DMS79 (cell line): ENCODE measurements at regions not wholly inside any gene's neighbourhood (a gene's known extent, or its start where the extent isn't known, plus 50 kb on each side); places are given as distances from the start of the nearest gene placed in this dataset.
"Not testable (repeated sequence)": the region's sequence is repeated elsewhere in the genome, so short reads cannot be mapped to it uniquely, and the experiment has no call there.

Experiments used
- DNase-seq: peaks from one replicate; lab custom pipeline; 2025; lab: John Stamatoyannopoulos, UW

DNA sequence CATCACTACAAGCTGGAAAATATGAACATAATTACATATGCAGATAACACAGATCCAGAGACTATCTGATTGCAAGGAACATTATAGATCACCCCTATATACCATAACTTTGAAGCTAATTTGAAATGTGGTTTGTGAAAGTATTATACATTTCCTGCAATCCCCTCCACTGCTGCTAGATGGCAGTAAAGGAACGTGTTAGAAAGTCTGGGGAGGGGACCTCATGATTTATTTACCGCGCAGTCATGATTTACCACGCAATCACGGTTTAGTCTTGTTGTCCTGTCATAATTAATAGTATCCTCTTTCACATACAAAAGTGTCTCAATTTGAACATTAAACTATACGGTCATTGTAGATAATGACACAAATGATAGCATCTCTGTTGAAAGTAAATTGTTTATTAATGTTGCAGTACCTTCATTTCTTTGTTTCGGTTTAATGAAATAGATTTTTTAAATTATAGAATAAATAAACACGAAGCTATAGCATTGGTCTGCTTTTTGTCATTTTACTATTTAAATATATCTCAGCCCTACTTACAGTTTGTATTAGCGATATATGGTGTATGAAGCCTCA, 145.3 kb upstream of the PRSS1 start:
- DNase-seq = peak; percentile 3

DNA sequence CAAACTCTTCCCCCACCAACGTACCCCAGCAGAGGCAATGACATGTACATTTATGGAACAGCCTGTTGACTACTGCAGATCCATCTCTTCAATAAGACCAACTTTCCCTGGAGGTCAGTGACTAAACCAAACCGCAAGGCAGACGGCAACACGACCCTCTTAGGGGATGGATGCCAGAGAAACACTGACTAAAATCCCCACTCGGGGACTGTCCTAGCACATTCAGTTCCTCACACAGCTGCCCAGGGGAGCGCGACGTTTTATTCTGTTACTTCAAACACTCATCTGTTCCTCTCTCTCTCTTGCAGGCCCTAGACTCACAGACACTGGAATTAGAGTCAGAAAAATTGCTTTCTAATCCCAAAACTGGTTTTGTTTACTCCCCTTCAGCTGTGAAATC, 146.5 kb upstream of the PRSS1 start:
- no peak for DNase-seq

DNA sequence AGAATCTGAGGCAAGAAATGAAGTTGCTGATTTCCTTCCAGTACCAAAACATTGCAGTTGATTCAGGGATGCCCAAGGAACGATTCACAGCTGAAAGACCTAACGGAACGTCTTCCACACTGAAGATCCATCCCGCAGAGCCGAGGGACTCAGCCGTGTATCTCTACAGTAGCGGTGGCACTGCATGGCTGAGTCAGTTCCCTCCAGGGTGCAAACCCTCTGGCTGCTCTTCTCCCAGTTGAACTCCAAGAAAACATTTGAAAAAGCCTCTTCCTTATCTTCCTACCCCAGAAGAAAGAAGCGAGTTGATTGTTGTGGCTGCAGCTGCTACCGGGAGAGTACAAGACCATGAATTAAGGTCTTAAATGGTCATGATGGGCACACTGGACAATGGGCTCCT, 147.1 kb upstream of the PRSS1 start:
- no peak for DNase-seq

DNA sequence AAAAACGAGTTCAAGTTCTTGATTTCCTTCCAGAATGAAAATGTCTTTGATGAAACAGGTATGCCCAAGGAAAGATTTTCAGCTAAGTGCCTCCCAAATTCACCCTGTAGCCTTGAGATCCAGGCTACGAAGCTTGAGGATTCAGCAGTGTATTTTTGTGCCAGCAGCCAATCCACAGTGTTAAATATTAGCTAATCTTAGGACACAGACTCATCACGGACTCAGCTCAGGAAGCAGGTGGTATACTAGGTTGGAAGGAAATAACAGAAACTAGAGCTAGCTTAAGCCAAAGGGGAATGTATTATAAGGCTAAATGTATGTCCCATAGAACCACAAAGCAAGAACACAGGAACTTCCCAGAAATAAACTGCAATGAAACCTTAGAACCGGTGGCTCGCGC, 151.0 kb upstream of the PRSS1 start:
- DNase-seq = no peak

DNA sequence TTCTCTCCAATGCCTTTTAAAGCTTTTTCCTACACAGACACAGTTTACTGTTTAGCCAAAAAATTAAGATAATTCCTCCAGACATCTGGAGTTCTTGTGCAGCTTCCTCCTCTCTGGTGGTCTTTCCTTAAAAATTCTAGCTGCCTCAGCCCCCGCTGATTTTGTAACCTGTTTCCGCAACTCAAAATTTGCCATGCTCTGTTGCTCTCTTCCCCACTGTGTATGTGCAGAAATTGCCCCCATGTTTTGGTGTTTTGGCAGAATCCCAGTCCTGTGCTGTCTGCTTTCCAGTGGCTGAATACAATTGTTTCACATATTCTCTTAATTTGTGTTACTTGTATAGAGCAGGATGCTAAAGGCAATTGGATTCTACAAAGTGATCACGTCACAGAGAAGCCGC, 151.7 kb upstream of the PRSS1 start:
- no peak for DNase-seq

DNA sequence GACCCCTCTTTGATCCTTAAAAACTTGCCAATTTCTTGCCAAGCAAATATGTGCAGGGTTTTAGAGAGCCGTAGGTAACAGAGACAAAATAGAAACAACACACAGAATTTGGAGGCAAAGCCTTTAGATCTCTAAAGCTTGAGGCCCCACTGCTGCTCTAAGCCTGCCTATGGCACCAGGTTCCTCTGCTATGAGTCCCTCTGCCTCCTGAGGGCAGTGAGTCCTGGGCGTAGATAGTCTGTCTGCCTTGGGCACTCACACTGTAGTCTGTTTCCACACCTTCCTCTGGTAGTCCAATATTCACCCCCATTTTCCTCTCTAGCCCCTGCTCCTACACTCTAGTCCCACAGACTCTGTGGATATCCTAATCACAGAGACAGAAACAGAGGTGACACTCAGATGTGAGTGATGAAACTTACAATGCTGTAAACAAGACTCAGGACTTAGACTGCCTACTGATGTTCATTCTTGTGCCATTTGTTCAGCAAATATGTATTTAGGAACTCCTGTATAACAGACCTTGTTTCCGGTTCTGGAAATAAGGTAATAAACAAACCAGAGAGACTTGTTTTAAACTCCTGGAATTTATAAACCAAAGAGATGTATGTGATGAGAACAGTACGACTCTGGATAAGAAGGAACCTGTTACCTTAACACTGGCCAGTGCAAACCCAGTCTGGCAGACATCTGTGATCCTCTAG, 153.3 kb upstream of the PRSS1 start:
- DNase-seq = no peak

DNA sequence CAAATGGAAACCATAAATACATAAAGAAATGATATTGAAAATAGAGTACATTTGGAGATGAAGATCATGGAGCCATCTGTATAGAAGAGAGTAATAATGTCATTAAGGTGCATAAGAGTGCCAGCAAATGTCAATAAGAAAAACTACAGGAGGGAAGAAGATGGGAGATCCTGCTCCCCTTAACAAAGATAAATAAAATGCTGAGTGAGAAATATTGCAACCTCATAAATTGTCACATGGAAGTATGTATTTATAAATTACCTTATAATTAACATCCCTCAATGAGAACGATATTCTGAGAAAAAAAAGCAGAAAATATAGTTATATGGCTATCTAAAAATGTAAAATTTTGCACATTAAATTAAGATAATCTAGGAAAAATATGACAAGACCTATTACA, 155.2 kb upstream of the PRSS1 start:
- DNase-seq = no peak

DNA sequence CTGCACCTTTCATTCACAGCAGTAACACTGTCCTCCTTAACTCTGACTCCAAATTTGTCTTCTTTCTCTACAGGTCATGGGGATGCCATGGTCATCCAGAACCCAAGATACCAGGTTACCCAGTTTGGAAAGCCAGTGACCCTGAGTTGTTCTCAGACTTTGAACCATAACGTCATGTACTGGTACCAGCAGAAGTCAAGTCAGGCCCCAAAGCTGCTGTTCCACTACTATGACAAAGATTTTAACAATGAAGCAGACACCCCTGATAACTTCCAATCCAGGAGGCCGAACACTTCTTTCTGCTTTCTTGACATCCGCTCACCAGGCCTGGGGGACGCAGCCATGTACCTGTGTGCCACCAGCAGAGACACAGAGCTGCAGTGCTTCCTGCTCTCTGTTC, 156.2 kb upstream of the PRSS1 start:
- no peak for DNase-seq

DNA sequence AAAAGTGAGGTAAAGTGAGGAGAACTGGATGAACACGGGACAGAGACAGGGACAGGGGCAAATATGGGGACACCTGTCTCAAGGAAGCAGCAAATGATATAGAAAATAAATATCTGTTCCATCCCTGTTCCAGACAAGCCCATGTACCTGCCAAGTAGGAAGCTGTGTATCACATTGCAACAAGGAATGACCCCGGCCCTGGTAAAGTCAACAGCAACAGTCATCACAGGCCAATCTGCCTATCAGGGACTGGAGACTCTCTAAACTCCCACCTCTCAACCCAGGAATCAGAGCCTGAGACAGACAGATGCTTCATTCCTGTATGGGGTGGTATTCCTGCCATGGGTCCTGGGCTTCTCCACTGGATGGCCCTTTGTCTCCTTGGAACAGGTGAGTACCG, 156.6 kb upstream of the PRSS1 start:
- no peak for DNase-seq

DNA sequence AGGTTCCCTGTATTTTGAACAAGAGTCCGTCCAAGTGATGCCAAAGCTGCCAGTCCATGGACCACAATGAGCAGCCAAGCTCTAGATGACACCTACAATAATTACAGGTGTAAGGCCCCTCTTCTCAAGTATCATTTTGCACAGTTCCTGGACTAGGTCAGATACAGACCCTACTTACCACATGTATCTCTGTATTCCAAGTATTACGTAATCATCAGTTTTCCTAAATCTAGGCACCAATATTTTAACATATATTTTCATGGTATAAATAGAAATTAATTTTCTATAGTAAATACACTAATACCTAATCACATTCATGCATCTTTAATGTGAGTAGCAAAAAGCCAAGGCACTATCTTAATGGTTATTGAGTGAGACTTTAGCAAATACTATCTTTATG, 157.0 kb upstream of the PRSS1 start:
- DNase-seq = no peak

DNA sequence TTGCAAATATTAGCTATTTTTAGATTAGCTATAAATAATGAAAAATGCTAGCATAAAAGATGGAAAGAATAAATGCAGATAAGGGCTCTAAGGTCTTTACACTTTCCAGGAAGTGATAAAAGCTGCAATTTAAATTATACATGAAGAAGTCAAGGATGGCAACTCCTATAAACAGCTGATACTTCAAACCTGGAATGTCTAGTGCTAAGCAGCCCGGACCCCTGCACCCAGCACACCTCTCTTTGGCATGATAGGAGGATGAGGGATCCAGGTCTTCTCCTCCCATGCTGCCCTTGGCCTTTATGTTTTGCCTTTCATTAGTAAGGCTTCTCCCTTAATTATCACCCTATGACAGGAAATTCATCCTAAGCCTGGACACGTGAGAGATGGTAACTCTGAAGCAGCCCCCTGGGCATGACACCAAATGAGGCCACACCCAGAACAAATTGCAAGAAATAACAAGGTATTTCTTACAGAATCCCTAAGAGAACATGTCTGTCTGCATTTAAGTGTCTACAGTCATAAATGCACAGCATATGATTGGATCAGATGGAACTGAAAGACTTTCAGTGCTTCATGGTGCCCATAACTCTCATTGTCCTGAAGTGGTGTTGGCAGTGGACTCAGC, 158.3 kb upstream of the PRSS1 start:
- DNase-seq = no peak

DNA sequence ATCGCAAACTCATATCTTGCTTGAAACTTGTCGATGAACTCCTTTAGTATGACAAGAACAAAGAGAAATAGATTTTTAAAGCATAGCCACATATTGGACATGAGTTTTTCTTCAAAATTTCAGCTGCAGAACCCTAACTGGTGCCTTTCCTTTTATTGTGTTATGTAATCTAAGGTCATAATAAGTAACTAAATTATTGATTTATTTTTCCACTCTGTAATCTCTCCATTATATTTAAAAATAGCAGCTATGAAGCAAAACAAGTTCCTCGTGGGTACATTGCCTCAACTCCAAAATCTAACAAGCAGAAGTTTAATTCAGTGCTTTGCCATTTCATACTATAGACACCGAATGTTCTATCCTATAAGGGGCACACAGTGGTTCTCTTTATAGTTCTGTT, 159.2 kb upstream of the PRSS1 start:
- DNase-seq = no peak

DNA sequence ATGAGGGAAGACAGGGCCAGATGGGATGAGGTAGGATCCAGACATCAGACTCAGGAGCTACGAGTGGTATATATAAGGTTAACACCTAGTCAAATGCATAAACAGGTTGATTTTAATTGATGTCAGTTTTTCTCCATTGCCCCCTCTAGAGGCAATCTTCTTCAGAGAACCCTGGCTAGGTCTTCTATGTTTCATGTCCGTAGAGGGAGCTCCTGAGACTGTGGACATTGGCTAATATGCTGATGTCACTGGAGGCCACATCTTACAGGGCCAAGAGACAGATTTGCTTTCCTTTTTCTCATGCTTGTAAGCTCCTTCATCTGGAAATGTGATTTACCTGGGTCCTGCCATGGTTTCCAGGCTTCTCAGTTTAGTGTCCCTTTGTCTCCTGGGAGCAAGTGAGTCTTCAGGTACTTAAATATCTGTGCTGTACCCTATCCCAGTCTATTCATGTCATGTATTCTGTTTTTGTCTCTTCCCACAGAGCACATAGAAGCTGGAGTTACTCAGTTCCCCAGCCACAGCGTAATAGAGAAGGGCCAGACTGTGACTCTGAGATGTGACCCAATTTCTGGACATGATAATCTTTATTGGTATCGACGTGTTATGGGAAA, 161.6 kb upstream of the PRSS1 start:
- DNase-seq = no peak

DNA sequence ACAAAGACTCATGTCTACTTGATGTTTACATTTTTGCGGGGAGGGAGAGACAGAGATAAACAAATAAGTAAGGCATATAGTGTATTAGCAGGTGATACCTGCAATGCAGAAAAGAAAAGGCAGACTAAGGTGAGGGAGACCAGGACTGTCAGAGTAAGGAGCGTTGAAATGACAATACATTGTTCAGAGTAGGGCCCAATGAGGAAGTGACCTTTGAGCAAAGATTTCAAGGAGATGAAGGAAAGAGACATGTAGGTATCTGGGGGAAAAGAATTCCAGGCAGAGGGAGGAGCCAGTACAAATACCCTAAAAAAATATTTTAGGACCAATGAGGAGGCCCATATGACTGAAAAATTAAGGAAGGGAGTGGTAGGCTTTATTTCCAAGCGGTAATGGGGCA, 162.7 kb upstream of the PRSS1 start:
- DNase-seq = no peak

DNA sequence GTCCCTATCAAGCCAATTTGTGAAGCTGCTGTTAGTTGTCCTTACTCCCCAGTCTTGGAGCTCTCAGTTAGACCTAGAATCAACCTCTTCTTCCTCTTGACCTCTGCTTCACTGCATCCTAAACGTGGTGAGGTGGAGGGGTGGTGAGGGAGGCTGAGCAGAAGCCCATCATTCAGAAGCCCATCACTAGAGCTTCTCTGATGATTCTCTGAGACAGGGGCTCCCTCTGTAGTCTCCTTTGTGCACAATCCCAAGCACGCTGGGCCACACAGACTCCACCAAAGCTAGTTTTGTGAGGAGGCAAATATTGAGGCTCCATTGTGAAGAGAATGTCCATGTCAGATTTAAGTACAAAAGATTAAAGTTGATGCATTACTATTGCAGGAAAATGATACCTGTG, 163.8 kb upstream of the PRSS1 start:
- no peak for DNase-seq

DNA sequence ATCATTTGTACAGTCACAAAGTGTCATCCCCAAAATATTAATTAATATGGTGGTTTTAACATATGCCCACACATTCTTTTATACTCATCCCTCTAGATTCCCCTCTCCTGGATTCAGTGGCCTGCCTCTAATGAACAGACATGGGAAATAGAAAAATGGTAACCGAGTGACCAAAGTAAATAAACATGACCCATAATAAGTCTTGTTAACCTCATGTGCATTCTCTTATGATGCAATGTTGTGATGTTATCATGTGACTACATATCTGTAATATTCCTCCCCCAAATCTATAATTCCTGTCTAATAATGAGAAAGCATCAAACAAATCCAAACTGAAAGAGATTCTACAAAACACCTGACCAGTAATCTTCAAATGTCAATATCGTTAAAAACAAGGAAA, 164.5 kb upstream of the PRSS1 start:
- no peak for DNase-seq

DNA sequence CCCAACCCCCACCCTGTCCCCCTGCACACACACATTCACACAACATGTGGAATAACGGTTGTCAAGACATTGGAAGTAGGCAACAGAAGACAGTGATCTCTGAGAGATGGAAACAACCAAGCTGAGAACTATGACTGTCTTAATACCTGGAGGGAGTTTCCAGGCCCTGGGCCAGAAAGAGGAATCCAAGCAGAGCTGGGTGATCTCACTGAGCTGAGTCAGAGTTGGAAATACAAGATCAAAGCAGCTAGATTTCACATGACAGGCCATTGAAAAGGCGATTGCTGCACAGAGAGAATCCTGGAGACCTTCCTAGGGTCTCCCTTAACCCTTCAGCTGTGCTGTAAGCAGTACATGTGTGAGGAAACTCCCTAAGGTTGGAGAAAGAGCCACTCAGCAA, 165.8 kb upstream of the PRSS1 start:
- no peak for DNase-seq

DNA sequence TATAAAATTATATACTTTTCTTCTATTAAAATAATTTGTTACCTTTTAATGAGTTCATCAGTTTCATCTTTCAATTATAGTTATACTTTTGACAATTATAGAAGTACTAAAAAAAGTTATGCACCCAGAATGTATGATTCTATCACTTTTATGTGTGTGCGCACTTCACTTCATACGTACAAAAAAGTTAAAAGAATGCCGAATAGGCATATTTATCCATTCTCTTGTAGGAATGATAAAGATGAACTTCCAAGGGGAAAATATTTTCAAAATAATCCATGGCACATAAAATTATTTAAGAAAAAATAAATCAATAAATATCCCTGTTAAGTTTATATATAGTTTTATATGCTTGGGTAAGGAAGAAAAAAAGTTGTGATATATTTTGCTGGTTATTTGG, 166.9 kb upstream of the PRSS1 start:
- no peak for DNase-seq

DNA sequence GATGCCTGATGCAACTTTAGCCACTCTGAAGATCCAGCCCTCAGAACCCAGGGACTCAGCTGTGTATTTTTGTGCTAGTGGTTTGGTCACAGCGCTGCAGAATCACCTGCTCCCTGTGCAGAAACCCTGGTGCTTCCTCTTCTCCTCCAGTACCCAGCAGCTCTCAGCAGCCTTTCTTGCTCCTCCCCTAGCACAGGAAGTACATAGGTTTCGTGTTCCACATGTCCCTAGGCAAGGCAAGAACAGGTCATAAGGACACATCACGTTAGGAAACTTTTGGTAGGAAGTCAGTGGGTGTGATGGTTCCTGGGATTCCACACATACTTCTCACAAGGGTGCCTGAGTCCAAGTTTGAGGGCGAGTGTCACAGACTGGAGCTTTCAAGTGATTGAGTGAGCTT, 167.9 kb upstream of the PRSS1 start:
- DNase-seq = no peak

DNA sequence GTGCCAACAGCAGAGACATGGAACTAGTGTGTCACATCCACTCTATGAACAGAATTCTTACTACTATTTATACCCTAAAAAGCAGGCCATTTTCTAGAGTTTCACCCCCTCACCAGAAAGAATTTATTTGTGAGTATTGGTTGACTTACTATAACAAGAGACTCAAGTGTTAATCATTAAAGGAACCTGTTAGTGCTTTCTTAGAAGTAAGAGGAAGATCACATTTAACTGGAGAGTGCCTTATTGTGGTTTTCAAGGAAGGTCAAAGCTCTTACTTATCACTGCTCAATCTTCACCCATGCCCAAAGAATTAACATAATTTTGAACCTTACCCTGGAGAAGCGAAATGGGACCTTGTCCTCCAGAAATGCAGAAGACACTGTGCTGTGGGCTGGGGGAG, 169.3 kb upstream of the PRSS1 start:
- DNase-seq = no peak

DNA sequence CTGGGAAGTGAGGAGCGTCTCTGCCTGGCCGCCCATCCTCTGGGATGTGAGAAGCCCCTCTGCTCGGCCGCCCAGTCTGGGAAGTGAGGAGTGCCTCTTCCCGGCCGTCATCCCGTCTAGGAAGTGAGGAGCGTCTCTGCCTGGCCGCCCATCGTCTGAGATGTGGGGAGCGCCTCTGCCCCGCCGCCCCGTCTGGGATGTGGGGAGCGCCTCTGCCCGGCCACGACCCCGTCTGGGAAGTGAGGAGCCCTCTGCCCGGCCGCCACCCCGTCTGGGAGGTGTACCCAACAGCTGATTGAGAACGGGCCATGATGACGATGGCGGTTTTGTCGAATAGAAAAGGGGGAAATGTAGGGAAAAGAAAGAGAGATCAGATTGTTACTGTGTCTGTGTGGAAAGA, 173.9 kb upstream of the PRSS1 start:
- DNase-seq = not testable (repeated sequence)

DNA sequence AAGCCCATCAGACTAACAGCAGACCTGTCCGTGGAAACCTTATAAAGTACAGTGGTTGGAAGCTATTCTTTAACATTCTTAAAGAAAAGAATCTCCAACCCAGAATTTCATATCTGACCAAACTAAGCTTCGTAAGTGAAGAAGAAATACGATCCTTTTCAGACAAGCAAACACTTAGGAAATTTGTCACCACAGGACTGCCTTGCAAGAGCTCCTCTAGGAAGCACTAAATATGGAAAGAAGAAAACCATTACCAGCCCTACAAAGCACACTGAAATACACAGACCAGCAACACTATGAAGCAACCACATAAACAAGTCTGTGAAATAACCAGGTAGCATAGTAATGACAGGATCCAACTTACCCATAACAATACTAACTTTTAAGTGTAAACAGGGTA, 177.7 kb upstream of the PRSS1 start:
- no peak for DNase-seq

DNA sequence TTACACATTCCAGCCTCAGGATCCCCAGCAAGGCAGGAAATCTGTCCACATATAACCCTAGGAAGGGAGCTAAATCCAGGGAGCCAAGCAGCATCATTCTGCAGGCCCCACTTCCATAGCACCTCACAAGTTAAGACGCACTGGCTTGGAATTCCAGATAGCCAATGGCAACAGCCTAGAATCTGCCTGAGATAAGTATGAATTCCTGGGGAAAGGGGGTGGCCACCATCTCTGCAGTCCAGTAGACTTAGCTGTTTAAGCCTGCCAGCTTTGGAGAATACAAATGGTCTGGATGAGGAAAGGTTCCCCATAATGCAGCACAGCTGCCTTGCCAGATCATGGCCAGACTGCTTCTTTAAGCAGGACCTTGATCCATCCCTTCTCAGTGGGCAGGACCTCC, 179.4 kb upstream of the PRSS1 start:
- DNase-seq = no peak
